Calu3 (cell line): ENCODE measurements at regions not wholly inside any gene's neighbourhood (a gene's known extent, or its start where the extent isn't known, plus 50 kb on each side); places are given as distances from the start of the nearest gene placed in this dataset.

Source experiments
- BruUV-seq: library from RNA; stranded (reverse); fragments of 400-500 nt; replicated peaks from 2 replicates; lab custom pipeline; 2021; lab: Mats Ljungman, UMichigan
- CTCF ChIA-PET: fragments of 300-600 bp; sonication (Branson Sonifier 250); formaldehyde crosslinking; loops from one replicate; lab custom pipeline; 2022; ENCODE audit warnings: antibody characterized with exemption; lab: Charles Lee
- DNase-seq: peaks from one replicate; pipeline ENCODE4 v3.0.0; 2022
- H3K27ac Mint-ChIP-seq: one replicate; pipeline ENCODE4 v1.8.0; 2022; ENCODE audit warnings: mixed read lengths; ENCODE audit not compliant: unreplicated experiment
- H3K27me3 Mint-ChIP-seq: one replicate; pipeline ENCODE4 v1.8.0; 2022; ENCODE audit warnings: mixed read lengths; ENCODE audit not compliant: unreplicated experiment
- H3K36me3 Mint-ChIP-seq: one replicate; pipeline ENCODE4 v1.8.0; 2022; ENCODE audit warnings: mild to moderate bottlenecking, moderate library complexity, mixed read lengths; ENCODE audit not compliant: insufficient read depth, unreplicated experiment
- H3K4me1 Mint-ChIP-seq: one replicate; pipeline ENCODE4 v1.8.0; 2022; ENCODE audit warnings: mild to moderate bottlenecking, low read depth, mixed read lengths; ENCODE audit not compliant: unreplicated experiment
- H3K4me3 Mint-ChIP-seq: one replicate; pipeline ENCODE4 v1.8.0; 2022; ENCODE audit warnings: mild to moderate bottlenecking, low read depth, moderate library complexity, mixed read lengths; ENCODE audit not compliant: unreplicated experiment
- H3K9me3 Mint-ChIP-seq: one replicate; pipeline ENCODE4 v1.8.0; 2022; ENCODE audit warnings: low read depth, mixed read lengths; ENCODE audit not compliant: unreplicated experiment
- CTCF ChIP-seq: fragments of 200-600 bp; IDR thresholded peaks from one replicate; pipeline ENCODE4 v1.8.0; 2022; ENCODE audit warnings: antibody characterized with exemption; ENCODE audit not compliant: unreplicated experiment
- intact Hi-C: fragments of 100-400 bp; cut with micrococcal nuclease; formaldehyde crosslinking; loops from one replicate; pipeline ENCODE4 v1.10.0; 2022; ENCODE audit not compliant: unreplicated experiment

- BruUV-seq, result no TSS peak
- CTCF ChIA-PET, result interaction anchor here (0.6 kb wide), 1 partner anchor 764 kb away, joined by 4 read pairs; no protein-coding TSS in a partner anchor
- Mint-ChIP-seq H3K4me1 (peaks cover 12% of the 10 kb centered on the region), H3K27ac (no peak overlapping the region), H3K4me3 (no peak overlapping the region), H3K36me3 (no peaks in the 10 kb centered on the region), H3K27me3 (no peaks in the 10 kb centered on the region), H3K9me3 (no peaks in the 10 kb centered on the region)
- DNase-seq, result no peak
- intact Hi-C loops, result no loop called here
- no peak for TF ChIP-seq CTCF
Observed at GRCh38 chr1:238621405-238621804, 730.7 kb upstream of the ZP4 start.

GRCh38 chr1:238619652-238620051 lies 728.9 kb upstream of the ZP4 start:
- no peak overlapping the region for H3K4me3 Mint-ChIP-seq
- no peak for TF ChIP-seq CTCF
- H3K27ac Mint-ChIP-seq, result no peak overlapping the region
- no TSS peak for BruUV-seq
- intact Hi-C loops, result no loop called here
- H3K9me3 Mint-ChIP-seq, result no peaks in the 10 kb centered on the region
- no peaks in the 10 kb centered on the region for H3K36me3 Mint-ChIP-seq
- H3K4me1 Mint-ChIP-seq, result peaks cover 4% of the 10 kb centered on the region
- no peak for DNase-seq
- H3K27me3 Mint-ChIP-seq, result no peaks in the 10 kb centered on the region
- CTCF ChIA-PET, result no interaction called here

- intact Hi-C loops, result no loop called here
Observed at GRCh38 chr1:238611406-238611805, 720.7 kb upstream of the ZP4 start.

GRCh38 chr1:238608144-238608543 lies 717.4 kb upstream of the ZP4 start:
- Mint-ChIP-seq H3K27me3 (no peaks in the 10 kb centered on the region), H3K36me3 (no peaks in the 10 kb centered on the region), H3K4me3 (no peak overlapping the region), H3K9me3 (peaks cover 2% of the 10 kb centered on the region), H3K4me1 (peaks cover 8% of the 10 kb centered on the region), H3K27ac (no peak overlapping the region)
- BruUV-seq, result no TSS peak
- CTCF ChIA-PET, result no interaction called here
- no peak for TF ChIP-seq CTCF
- DNase-seq, result no peak
- intact Hi-C loops, result no loop called here

More at GRCh38 chr1:238611406-238611805, 720.7 kb upstream of the ZP4 start:
- DNase-seq, result no peak
- Mint-ChIP-seq H3K9me3 (peaks cover 3% of the 10 kb centered on the region), H3K4me3 (no peak overlapping the region), H3K36me3 (no peaks in the 10 kb centered on the region), H3K27ac (no peak overlapping the region), H3K4me1 (peaks cover 8% of the 10 kb centered on the region), H3K27me3 (no peaks in the 10 kb centered on the region)
- CTCF ChIA-PET, result no interaction called here
- TF ChIP-seq CTCF, result no peak
- BruUV-seq, result no TSS peak
